H9 (cell line): ENCODE measurements at regions not wholly inside any gene's neighbourhood (a gene's known extent, or its start where the extent isn't known, plus 50 kb on each side); places are given as distances from the start of the nearest gene placed in this dataset.
A peak's percentile ranks its signal among the peaks of the same experiment; 100 is the strongest.

ENCODE experiments used
- DNase-seq: peaks from one replicate; pipeline ENCODE4 v3.0.0-alpha.2; 2017
- H2AFZ ChIP-seq: one replicate; pipeline ENCODE4 v1.6.1; 2013; ENCODE audit warnings: mild to moderate bottlenecking, low read length, control low read depth, moderate library complexity
- H2AK5ac ChIP-seq: 2 replicates; pipeline ENCODE4 v1.6.1; 2013; ENCODE audit warnings: low read length, control low read depth, mixed read lengths; ENCODE audit not compliant: insufficient read length
- H2BK120ac ChIP-seq: one replicate; pipeline ENCODE4 v1.6.1; 2013; ENCODE audit warnings: low read depth, mild to moderate bottlenecking, low read length, control low read depth, inconsistent platforms; ENCODE audit not compliant: poor library complexity, severe bottlenecking
- H2BK12ac ChIP-seq: 2 replicates; pipeline ENCODE4 v1.6.1; 2013; ENCODE audit warnings: low read length, control low read depth, mixed read lengths, low read depth; ENCODE audit not compliant: insufficient read length
- H2BK15ac ChIP-seq: 2 replicates; pipeline ENCODE4 v1.6.1; 2013; ENCODE audit warnings: low read depth, low read length, control low read depth
- H2BK20ac ChIP-seq: one replicate; pipeline ENCODE4 v1.6.1; 2013; ENCODE audit warnings: low read depth, mild to moderate bottlenecking, low read length, control low read depth, inconsistent platforms; ENCODE audit not compliant: poor library complexity, severe bottlenecking
- H2BK5ac ChIP-seq: 2 replicates; pipeline ENCODE4 v1.6.1; 2013; ENCODE audit warnings: low read length, control low read depth, mixed read lengths; ENCODE audit not compliant: insufficient read length
- H3K14ac ChIP-seq: 2 replicates; pipeline ENCODE4 v1.6.1; 2013; ENCODE audit warnings: low read length, control low read depth; ENCODE audit not compliant: insufficient read depth
- H3K18ac ChIP-seq: 2 replicates; pipeline ENCODE4 v1.6.1; 2013; ENCODE audit warnings: low read depth, mild to moderate bottlenecking, mixed read lengths, low read length, control low read depth; ENCODE audit not compliant: insufficient read length
- H3K23ac ChIP-seq: 2 replicates; pipeline ENCODE4 v1.6.1; 2013; ENCODE audit warnings: low read length, control low read depth, mixed read lengths, low read depth; ENCODE audit not compliant: insufficient read length
- H3K23me2 ChIP-seq: 2 replicates; pipeline ENCODE4 v1.6.1; 2013; ENCODE audit warnings: low read depth, mild to moderate bottlenecking, mixed read lengths, low read length, control low read depth; ENCODE audit not compliant: insufficient read length, poor library complexity, severe bottlenecking
- H3K27ac ChIP-seq: 2 replicates; pipeline ENCODE4 v1.5.1; 2013; ENCODE audit warnings: low read length, control low read depth, mixed read lengths, low read depth; ENCODE audit not compliant: insufficient read length
- H3K27me3 ChIP-seq: 2 replicates; pipeline ENCODE4 v1.6.1; 2013; ENCODE audit warnings: low read length, control low read depth, inconsistent platforms; ENCODE audit not compliant: insufficient read depth
- H3K4ac ChIP-seq: 2 replicates; pipeline ENCODE4 v1.6.1; 2013; ENCODE audit warnings: low read depth, mild to moderate bottlenecking, control low read depth, inconsistent platforms, low read length, moderate library complexity
- H3K4me1 ChIP-seq: 2 replicates; pipeline ENCODE4 v1.6.1; 2013; ENCODE audit warnings: low read length, control low read depth, inconsistent platforms; ENCODE audit not compliant: insufficient read depth
- H3K4me2 ChIP-seq: 2 replicates; pipeline ENCODE4 v1.6.1; 2013; ENCODE audit warnings: low read length, control low read depth, mixed read lengths; ENCODE audit not compliant: insufficient read length, insufficient read depth
- H3K56ac ChIP-seq: 2 replicates; pipeline ENCODE4 v1.6.1; 2013; ENCODE audit warnings: low read depth, mild to moderate bottlenecking, mixed read lengths, low read length, control low read depth; ENCODE audit not compliant: insufficient read length
- H3K79me1 ChIP-seq: 2 replicates; pipeline ENCODE4 v1.6.1; 2013; ENCODE audit warnings: low read depth, mild to moderate bottlenecking, moderate library complexity, low read length, control low read depth, inconsistent platforms; ENCODE audit not compliant: insufficient read depth, poor library complexity, severe bottlenecking
- H3K79me2 ChIP-seq: 2 replicates; pipeline ENCODE4 v1.6.1; 2013; ENCODE audit warnings: low read length, control low read depth, inconsistent platforms; ENCODE audit not compliant: insufficient read depth
- H3K9ac ChIP-seq: 2 replicates; pipeline ENCODE4 v1.6.1; 2013; ENCODE audit warnings: low read length, control low read depth, mixed read lengths; ENCODE audit not compliant: insufficient read length; ENCODE audit errors: extremely low read depth
- H3K9me3 ChIP-seq: one replicate; pipeline ENCODE4 v1.6.1; 2013; ENCODE audit warnings: low read depth, low read length, inconsistent platforms; ENCODE audit not compliant: control insufficient read depth
- H3T11ph ChIP-seq: one replicate; pipeline ENCODE4 v1.6.1; 2013; ENCODE audit warnings: mild to moderate bottlenecking, low read length, control low read depth, inconsistent platforms
- H4K20me1 ChIP-seq: one replicate; pipeline ENCODE4 v1.6.1; 2013; ENCODE audit not compliant: control insufficient read depth, insufficient read length, insufficient read depth
- H4K5ac ChIP-seq: 2 replicates; pipeline ENCODE4 v1.6.1; 2013; ENCODE audit warnings: low read depth, mild to moderate bottlenecking, mixed read lengths, low read length, control low read depth; ENCODE audit not compliant: insufficient read length
- H4K8ac ChIP-seq: replicated peaks from 2 replicates; pipeline ENCODE4 v1.6.1; 2013; ENCODE audit warnings: low read length, control low read depth, mixed read lengths, low read depth; ENCODE audit not compliant: insufficient read length
- H4K91ac ChIP-seq: 2 replicates; pipeline ENCODE4 v1.6.1; 2013; ENCODE audit warnings: low read depth, mild to moderate bottlenecking, moderate library complexity, mixed read lengths, low read length, control low read depth; ENCODE audit not compliant: insufficient read length
- H3K27ac Mint-ChIP-seq, 3 experiments: 2 replicates in 2 of 3; 3 replicates in 1 of 3; pipeline ENCODE4 v1.8.0; 2020 to 2021; ENCODE audit warnings: mixed read lengths in 3 of 3, mild to moderate bottlenecking in 1 of 3, moderate library complexity in 1 of 3
- H3K27me3 Mint-ChIP-seq: 2 replicates; pipeline ENCODE4 v1.8.0; 2021; ENCODE audit warnings: low read depth, mild to moderate bottlenecking, moderate library complexity, mixed read lengths
- H3K36me3 Mint-ChIP-seq, 3 experiments: 2 replicates in 2 of 3; 3 replicates in 1 of 3; pipeline ENCODE4 v1.8.0; 2020 to 2021; ENCODE audit warnings: low read depth in 3 of 3, mixed read lengths in 3 of 3; ENCODE audit not compliant: insufficient read depth in 1 of 3
- H3K4me1 Mint-ChIP-seq, 2 experiments: 2 replicates each; pipeline ENCODE4 v1.8.0; 2020; ENCODE audit warnings: mixed read lengths in 2 of 2
- H3K4me3 Mint-ChIP-seq, 2 experiments: 2 replicates in 1 of 2; 3 replicates in 1 of 2; pipeline ENCODE4 v1.8.0; 2020 to 2021; ENCODE audit warnings: mild to moderate bottlenecking in 2 of 2, mixed read lengths in 2 of 2, moderate library complexity in 1 of 2
- H3K9me3 Mint-ChIP-seq, 2 experiments: 2 replicates in 1 of 2; 3 replicates in 1 of 2; pipeline ENCODE4 v1.8.0; 2020; ENCODE audit warnings: mild to moderate bottlenecking in 2 of 2, mixed read lengths in 2 of 2, moderate library complexity in 1 of 2
- CTCF ChIP-seq: fragments of 200-600 bp; sonication (generic); conservative IDR thresholded peaks from 3 replicates; pipeline ENCODE4 v1.8.0; 2021; ENCODE audit warnings: antibody characterized with exemption, mild to moderate bottlenecking

GRCh38 chr1:80181418-80181817, 1174.9 kb upstream of the ADGRL4 start:
- no peak for DNase-seq
- H3K23ac ChIP-seq, result no peak overlapping the region

More at GRCh38 chr1:80181418-80181817, 1174.9 kb upstream of the ADGRL4 start:
- Mint-ChIP-seq H3K27ac (peak overlapping the region; percentile 82 to 95 (median 87); a peak in 6 of 7 replicates), H3K4me3 (no peak overlapping the region), H3K36me3 (peaks cover 0 to 12% (median 0%) of the 10 kb centered on the region in 3 experiments; a peak in 3 of 7 replicates), H3K9me3 (peaks cover 4 to 8% of the 10 kb centered on the region in 2 experiments; a peak in 3 of 5 replicates), H3K4me1 (peaks cover 30 to 36% of the 10 kb centered on the region in 2 experiments), H3K27me3 (no peaks in the 10 kb centered on the region)
- no peak overlapping the region for H2BK20ac ChIP-seq
- H3K4me1 ChIP-seq, result no peaks in the 10 kb centered on the region; the same call in 1 of the 2 replicates
- no peak overlapping the region for H3T11ph ChIP-seq
- no peak for TF ChIP-seq CTCF
- H4K8ac ChIP-seq, result no peak overlapping the region
- no peak overlapping the region for H4K5ac ChIP-seq
- H3K9me3 ChIP-seq, result no peaks in the 10 kb centered on the region
- H2BK15ac ChIP-seq, result no peak overlapping the region
- no peaks in the 10 kb centered on the region for H4K20me1 ChIP-seq
- no peaks in the 10 kb centered on the region for H3K79me2 ChIP-seq
- H3K56ac ChIP-seq, result no peak overlapping the region
- H3K4ac ChIP-seq, result no peak overlapping the region
- H3K27ac ChIP-seq, result no peak overlapping the region
- no peak overlapping the region for H4K91ac ChIP-seq
- no peak overlapping the region for H2BK120ac ChIP-seq
- no peak overlapping the region for H2AK5ac ChIP-seq
- H2BK5ac ChIP-seq, result no peak overlapping the region
- H3K4me2 ChIP-seq, result no peak overlapping the region
- no peaks in the 10 kb centered on the region for H3K27me3 ChIP-seq
- H3K79me1 ChIP-seq, result no peaks in the 10 kb centered on the region
- H3K9ac ChIP-seq, result no peak overlapping the region
- no peak overlapping the region for H2AFZ ChIP-seq
- H2BK12ac ChIP-seq, result no peak overlapping the region
- H3K18ac ChIP-seq, result no peak overlapping the region
- no peak overlapping the region for H3K14ac ChIP-seq
- H3K23me2 ChIP-seq, result no peaks in the 10 kb centered on the region
